ENCODE measurements at regions not wholly inside any gene's neighbourhood (a gene's known extent, or its start where the extent isn't known, plus 50 kb on each side); places are given as distances from the start of the nearest gene placed in this dataset.

DNA sequence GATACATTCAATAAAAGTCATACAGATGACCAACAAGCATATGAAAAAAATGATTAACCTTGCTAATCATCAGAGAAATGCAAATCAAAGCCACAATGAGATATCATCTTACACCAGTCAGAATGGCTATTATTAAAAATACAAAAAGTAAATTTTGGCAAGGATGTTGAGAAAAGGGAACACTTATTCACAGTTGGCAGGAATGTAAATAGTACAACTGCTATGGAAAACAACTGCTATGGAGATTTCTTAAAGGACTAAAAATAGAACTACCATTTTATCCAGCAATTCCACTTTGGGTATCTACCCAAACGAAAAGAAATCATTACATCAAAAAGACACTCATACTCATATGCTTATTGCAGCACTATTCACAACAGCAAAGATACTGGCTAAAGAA, 1121.8 kb downstream of the TBL1XR1 start (continued):
- TF ChIP-seq, protein P1, sequence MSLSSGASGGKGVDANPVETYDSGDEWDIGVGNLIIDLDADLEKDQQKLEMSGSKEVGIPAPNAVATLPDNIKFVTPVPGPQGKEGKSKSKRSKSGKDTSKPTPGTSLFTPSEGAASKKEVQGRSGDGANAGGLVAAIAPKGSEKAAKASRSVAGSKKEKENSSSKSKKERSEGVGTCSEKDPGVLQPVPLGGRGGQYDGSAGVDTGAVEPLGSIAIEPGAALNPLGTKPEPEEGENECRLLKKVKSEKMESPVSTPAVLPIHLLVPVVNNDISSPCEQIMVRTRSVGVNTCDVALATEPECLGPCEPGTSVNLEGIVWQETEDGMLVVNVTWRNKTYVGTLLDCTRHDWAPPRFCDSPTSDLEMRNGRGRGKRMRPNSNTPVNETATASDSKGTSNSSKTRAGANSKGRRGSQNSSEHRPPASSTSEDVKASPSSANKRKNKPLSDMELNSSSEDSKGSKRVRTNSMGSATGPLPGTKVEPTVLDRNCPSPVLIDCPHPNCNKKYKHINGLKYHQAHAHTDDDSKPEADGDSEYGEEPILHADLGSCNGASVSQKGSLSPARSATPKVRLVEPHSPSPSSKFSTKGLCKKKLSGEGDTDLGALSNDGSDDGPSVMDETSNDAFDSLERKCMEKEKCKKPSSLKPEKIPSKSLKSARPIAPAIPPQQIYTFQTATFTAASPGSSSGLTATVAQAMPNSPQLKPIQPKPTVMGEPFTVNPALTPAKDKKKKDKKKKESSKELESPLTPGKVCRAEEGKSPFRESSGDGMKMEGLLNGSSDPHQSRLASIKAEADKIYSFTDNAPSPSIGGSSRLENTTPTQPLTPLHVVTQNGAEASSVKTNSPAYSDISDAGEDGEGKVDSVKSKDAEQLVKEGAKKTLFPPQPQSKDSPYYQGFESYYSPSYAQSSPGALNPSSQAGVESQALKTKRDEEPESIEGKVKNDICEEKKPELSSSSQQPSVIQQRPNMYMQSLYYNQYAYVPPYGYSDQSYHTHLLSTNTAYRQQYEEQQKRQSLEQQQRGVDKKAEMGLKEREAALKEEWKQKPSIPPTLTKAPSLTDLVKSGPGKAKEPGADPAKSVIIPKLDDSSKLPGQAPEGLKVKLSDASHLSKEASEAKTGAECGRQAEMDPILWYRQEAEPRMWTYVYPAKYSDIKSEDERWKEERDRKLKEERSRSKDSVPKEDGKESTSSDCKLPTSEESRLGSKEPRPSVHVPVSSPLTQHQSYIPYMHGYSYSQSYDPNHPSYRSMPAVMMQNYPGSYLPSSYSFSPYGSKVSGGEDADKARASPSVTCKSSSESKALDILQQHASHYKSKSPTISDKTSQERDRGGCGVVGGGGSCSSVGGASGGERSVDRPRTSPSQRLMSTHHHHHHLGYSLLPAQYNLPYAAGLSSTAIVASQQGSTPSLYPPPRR (CRISPR knock-in tag; IDR thresholded peaks at IDR 0.05; ENCODE audit: borderline replicate concordance): no peak
- TF ChIP-seq ZNF260 (CRISPR knock-in tag; IDR thresholded peaks at IDR 0.05; ENCODE audit: borderline replicate concordance, low read depth) (no peak), RBM39 (IDR thresholded peaks at IDR 0.05; ENCODE audit: low read depth, low read length, poor library complexity, severe bottlenecking) (no peak)
- TF ChIP-seq, protein P2, sequence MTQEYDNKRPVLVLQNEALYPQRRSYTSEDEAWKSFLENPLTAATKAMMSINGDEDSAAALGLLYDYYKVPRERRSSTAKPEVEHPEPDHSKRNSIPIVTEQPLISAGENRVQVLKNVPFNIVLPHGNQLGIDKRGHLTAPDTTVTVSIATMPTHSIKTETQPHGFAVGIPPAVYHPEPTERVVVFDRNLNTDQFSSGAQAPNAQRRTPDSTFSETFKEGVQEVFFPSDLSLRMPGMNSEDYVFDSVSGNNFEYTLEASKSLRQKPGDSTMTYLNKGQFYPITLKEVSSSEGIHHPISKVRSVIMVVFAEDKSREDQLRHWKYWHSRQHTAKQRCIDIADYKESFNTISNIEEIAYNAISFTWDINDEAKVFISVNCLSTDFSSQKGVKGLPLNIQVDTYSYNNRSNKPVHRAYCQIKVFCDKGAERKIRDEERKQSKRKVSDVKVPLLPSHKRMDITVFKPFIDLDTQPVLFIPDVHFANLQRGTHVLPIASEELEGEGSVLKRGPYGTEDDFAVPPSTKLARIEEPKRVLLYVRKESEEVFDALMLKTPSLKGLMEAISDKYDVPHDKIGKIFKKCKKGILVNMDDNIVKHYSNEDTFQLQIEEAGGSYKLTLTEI (CRISPR knock-in tag; conservative IDR thresholded peaks at IDR 0.05): no peak
- TF ChIP-seq, protein P3, sequence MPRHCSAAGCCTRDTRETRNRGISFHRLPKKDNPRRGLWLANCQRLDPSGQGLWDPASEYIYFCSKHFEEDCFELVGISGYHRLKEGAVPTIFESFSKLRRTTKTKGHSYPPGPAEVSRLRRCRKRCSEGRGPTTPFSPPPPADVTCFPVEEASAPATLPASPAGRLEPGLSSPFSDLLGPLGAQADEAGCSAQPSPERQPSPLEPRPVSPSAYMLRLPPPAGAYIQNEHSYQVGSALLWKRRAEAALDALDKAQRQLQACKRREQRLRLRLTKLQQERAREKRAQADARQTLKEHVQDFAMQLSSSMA (CRISPR knock-in tag; IDR thresholded peaks at IDR 0.05): no peak

DNA sequence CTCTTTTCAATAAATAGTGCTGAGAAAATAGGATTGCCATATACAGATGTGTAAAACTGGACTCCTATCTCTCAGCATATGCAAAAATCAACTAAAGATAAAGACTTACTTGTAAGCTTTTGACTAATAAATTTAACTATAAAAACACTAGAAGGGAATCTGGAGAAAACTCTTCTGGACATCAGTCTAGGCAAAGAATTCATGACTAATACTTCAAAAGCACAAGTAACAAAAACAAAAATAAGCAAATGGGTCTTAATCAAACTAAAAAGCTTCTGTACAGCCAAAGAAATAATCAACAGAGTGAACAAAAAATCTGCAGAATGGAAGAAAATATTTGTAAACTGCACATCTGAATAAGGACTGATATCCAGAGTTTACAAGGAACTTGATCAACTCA, 1122.2 kb downstream of the TBL1XR1 start:
- H3K79me2 ChIP-seq (ENCODE audit: insufficient read depth, low read length): no peaks in the 10 kb centered on the region
- no peak overlapping the region for H2AFZ ChIP-seq (ENCODE audit: low read length)
- FAIRE-seq: no peak
- intact Hi-C loops (cut with micrococcal nuclease; ENCODE audit: unreplicated experiment): no loop called here
- no peak overlapping the region for H3K4me2 ChIP-seq (ENCODE audit: low read depth, low read length)
- no peak for DNase-seq (ENCODE audit: low spot score)
- no peaks in the 10 kb centered on the region for H4K20me1 ChIP-seq (ENCODE audit: insufficient read depth, low read length)
- POLR2A ChIA-PET: no interaction called here
- H3K27ac ChIP-seq (ENCODE audit: extremely low read length, insufficient read depth, low read length): no peak overlapping the region
- in situ Hi-C loops (cut with HindIII; ENCODE audit: extremely low pct_ligation_motif_present, low pct_unique_long_range_greater_than_20kb): no loop called here
- no peak for ATAC-seq
- peaks cover 74% of the 10 kb centered on the region for H3K9me3 ChIP-seq (ENCODE audit: low read length)
- BruUV-seq (replicated peaks): no TSS peak
- no peaks in the 10 kb centered on the region for H3K4me1 ChIP-seq (ENCODE audit: insufficient read depth, low read length)
- no peak overlapping the region for H3K9ac ChIP-seq (ENCODE audit: insufficient read depth, low read depth, low read length)
- no peak overlapping the region for H3K4me3 ChIP-seq (replicated peaks in 1 of 3; ENCODE audit: insufficient read depth in 1 of 3, low read depth in 2 of 3, low read length in 3 of 3)
- CTCF ChIA-PET (ENCODE audit: low intra/inter-chr PET ratio, low total read pairs): no interaction called here
- no peaks in the 10 kb centered on the region for H3K36me3 ChIP-seq (replicated peaks in 1 of 2; ENCODE audit: control insufficient read depth in 1 of 2, insufficient read depth in 2 of 2, low read length in 2 of 2)
- no peaks in the 10 kb centered on the region for H3K27me3 ChIP-seq (ENCODE audit: control insufficient read depth in 1 of 2, insufficient read depth in 2 of 2, low read length in 2 of 2)
- TF ChIP-seq ZNF34 (CRISPR knock-in tag; IDR thresholded peaks at IDR 0.05; ENCODE audit: borderline replicate concordance): no peak
- TF ChIP-seq, protein P4, sequence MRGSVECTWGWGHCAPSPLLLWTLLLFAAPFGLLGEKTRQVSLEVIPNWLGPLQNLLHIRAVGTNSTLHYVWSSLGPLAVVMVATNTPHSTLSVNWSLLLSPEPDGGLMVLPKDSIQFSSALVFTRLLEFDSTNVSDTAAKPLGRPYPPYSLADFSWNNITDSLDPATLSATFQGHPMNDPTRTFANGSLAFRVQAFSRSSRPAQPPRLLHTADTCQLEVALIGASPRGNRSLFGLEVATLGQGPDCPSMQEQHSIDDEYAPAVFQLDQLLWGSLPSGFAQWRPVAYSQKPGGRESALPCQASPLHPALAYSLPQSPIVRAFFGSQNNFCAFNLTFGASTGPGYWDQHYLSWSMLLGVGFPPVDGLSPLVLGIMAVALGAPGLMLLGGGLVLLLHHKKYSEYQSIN (CRISPR knock-in tag; IDR thresholded peaks at IDR 0.05; ENCODE audit: borderline replicate concordance): no peak
- no peak for TF ChIP-seq HOXA5 (CRISPR knock-in tag; IDR thresholded peaks at IDR 0.05)
- no peak for TF ChIP-seq SOX6 (IDR thresholded peaks at IDR 0.05)
- no peak for TF ChIP-seq SOX6 (CRISPR knock-in tag; IDR thresholded peaks at IDR 0.05)
- TF ChIP-seq ZFP82 (CRISPR knock-in tag; IDR thresholded peaks at IDR 0.05; ENCODE audit: borderline replicate concordance): no peak
- no peak for TF ChIP-seq ARNTL (CRISPR knock-in tag; IDR thresholded peaks at IDR 0.05)
- TF ChIP-seq, protein P5, sequence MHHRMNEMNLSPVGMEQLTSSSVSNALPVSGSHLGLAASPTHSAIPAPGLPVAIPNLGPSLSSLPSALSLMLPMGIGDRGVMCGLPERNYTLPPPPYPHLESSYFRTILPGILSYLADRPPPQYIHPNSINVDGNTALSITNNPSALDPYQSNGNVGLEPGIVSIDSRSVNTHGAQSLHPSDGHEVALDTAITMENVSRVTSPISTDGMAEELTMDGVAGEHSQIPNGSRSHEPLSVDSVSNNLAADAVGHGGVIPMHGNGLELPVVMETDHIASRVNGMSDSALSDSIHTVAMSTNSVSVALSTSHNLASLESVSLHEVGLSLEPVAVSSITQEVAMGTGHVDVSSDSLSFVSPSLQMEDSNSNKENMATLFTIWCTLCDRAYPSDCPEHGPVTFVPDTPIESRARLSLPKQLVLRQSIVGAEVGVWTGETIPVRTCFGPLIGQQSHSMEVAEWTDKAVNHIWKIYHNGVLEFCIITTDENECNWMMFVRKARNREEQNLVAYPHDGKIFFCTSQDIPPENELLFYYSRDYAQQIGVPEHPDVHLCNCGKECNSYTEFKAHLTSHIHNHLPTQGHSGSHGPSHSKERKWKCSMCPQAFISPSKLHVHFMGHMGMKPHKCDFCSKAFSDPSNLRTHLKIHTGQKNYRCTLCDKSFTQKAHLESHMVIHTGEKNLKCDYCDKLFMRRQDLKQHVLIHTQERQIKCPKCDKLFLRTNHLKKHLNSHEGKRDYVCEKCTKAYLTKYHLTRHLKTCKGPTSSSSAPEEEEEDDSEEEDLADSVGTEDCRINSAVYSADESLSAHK (CRISPR knock-in tag; IDR thresholded peaks at IDR 0.05; ENCODE audit: borderline replicate concordance): no peak
